HFFc6 (cell line): ENCODE measurements at regions not wholly inside any gene's neighbourhood (a gene's known extent, or its start where the extent isn't known, plus 50 kb on each side); places are given as distances from the start of the nearest gene placed in this dataset.
"Not testable (repeated sequence)": the region's sequence is repeated elsewhere in the genome, so short reads cannot be mapped to it uniquely, and the experiment has no call there.

Experiments
- DNase-seq: peaks from one replicate; pipeline ENCODE4 v3.0.0-alpha.2; 2018
- H3K27ac Mint-ChIP-seq: 2 replicates; pipeline ENCODE4 v1.8.0; 2020; ENCODE audit warnings: mild to moderate bottlenecking, mixed read lengths
- H3K27me3 Mint-ChIP-seq: 2 replicates; pipeline ENCODE4 v1.8.0; 2021; ENCODE audit warnings: mild to moderate bottlenecking, moderate library complexity, mixed read lengths; ENCODE audit not compliant: insufficient read depth
- H3K36me3 Mint-ChIP-seq: 2 replicates; pipeline ENCODE4 v1.8.0; 2021; ENCODE audit warnings: low read depth, mixed read lengths
- H3K4me1 Mint-ChIP-seq: 2 replicates; pipeline ENCODE4 v1.8.0; 2020; ENCODE audit warnings: low read depth, mixed read lengths
- H3K4me3 Mint-ChIP-seq: 2 replicates; pipeline ENCODE4 v1.8.0; 2020; ENCODE audit warnings: mild to moderate bottlenecking, moderate library complexity, mixed read lengths
- H3K9me3 Mint-ChIP-seq: 2 replicates; pipeline ENCODE4 v1.8.0; 2020; ENCODE audit warnings: mild to moderate bottlenecking, mixed read lengths
- TF ChIP-seq, protein P1 (sequence below): fragments of 200-600 bp; sonication (generic); IDR thresholded peaks from 2 replicates; pipeline ENCODE4 v1.5.0; 2021; ENCODE audit warnings: antibody characterized with exemption, mild to moderate bottlenecking

DNA sequence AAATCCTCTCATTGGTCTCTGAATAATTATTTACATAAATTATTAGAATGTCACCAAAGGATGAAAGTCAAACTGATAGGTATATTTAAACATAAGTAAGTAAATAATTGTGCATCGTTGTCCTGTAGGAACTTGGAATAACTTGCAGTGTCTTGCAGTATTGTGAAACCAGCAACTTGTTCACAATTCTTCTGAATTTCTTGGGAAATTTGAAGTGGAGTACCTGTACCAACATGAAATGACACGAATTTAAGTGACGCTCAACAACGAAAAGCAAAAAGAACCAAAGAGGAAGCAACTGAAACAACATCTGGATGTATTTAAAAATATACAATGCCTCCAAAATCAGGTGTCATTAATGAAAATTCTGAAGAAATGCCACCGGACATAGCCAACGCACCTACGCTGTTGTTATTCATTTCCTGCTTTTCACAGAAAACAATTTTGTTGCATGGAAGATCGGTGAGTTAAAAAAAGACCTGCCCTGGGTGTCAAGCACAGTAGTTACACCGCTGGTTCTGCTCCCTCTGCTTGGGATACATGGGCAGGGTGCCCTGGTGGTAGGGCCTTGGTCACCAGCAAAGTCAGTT, 112.5 kb downstream of the RPLP1 start:
- Mint-ChIP-seq H3K27me3 (peaks cover 28% of the 10 kb centered on the region), H3K4me3 (no peak overlapping the region), H3K27ac (no peak overlapping the region), H3K36me3 (no peaks in the 10 kb centered on the region), H3K9me3 (no peaks in the 10 kb centered on the region), H3K4me1 (peaks cover 12% of the 10 kb centered on the region)
- no peak for DNase-seq
- TF ChIP-seq, protein P1, sequence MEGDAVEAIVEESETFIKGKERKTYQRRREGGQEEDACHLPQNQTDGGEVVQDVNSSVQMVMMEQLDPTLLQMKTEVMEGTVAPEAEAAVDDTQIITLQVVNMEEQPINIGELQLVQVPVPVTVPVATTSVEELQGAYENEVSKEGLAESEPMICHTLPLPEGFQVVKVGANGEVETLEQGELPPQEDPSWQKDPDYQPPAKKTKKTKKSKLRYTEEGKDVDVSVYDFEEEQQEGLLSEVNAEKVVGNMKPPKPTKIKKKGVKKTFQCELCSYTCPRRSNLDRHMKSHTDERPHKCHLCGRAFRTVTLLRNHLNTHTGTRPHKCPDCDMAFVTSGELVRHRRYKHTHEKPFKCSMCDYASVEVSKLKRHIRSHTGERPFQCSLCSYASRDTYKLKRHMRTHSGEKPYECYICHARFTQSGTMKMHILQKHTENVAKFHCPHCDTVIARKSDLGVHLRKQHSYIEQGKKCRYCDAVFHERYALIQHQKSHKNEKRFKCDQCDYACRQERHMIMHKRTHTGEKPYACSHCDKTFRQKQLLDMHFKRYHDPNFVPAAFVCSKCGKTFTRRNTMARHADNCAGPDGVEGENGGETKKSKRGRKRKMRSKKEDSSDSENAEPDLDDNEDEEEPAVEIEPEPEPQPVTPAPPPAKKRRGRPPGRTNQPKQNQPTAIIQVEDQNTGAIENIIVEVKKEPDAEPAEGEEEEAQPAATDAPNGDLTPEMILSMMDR = no peak

- not testable (repeated sequence) for H3K36me3 Mint-ChIP-seq, H3K27ac Mint-ChIP-seq, H3K9me3 Mint-ChIP-seq, DNase-seq, H3K4me3 Mint-ChIP-seq
- Mint-ChIP-seq H3K4me1 (peaks cover 12% of the 10 kb centered on the region), H3K27me3 (peaks cover 24% of the 10 kb centered on the region)
Measured at GRCh38 chr15:69567238-69567760, 114.7 kb downstream of the RPLP1 start.

- no peaks in the 10 kb centered on the region for H3K36me3 Mint-ChIP-seq
- H3K9me3 Mint-ChIP-seq = no peaks in the 10 kb centered on the region
- H3K27me3 Mint-ChIP-seq = peaks cover 29% of the 10 kb centered on the region
- no peak overlapping the region for H3K27ac Mint-ChIP-seq
- H3K4me3 Mint-ChIP-seq = no peak overlapping the region
- H3K4me1 Mint-ChIP-seq = peaks cover 12% of the 10 kb centered on the region
- TF ChIP-seq, protein P1 = no peak
- DNase-seq = peak; percentile 49
Measured at GRCh38 chr15:69568173-69569009, 115.8 kb downstream of the RPLP1 start.

DNA sequence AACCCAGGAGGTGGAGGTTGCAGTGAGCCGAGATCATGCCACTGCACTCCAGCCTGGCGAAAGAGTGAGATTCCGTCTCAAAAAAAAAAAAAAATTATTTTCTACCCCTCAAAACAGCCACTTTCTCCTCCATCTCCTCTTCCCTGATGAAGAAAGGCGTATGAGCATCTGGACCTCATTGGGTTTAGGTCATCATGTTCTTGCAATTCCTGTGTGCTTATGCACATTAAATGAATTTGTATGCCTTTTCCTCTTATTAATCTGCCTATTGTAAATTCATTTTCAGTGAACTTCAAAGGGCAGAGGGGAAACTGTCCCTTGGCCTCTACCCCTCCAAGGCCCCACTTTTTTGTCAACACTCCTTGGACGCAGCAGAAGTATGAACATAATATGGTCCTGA, 117.8 kb downstream of the RPLP1 start:
- no peak overlapping the region for H3K4me3 Mint-ChIP-seq
- no peaks in the 10 kb centered on the region for H3K9me3 Mint-ChIP-seq
- TF ChIP-seq, protein P1 = no peak
- peaks cover 34% of the 10 kb centered on the region for H3K27me3 Mint-ChIP-seq
- DNase-seq = no peak
- no peak overlapping the region for H3K27ac Mint-ChIP-seq
- peaks cover 17% of the 10 kb centered on the region for H3K4me1 Mint-ChIP-seq
- no peaks in the 10 kb centered on the region for H3K36me3 Mint-ChIP-seq

DNA sequence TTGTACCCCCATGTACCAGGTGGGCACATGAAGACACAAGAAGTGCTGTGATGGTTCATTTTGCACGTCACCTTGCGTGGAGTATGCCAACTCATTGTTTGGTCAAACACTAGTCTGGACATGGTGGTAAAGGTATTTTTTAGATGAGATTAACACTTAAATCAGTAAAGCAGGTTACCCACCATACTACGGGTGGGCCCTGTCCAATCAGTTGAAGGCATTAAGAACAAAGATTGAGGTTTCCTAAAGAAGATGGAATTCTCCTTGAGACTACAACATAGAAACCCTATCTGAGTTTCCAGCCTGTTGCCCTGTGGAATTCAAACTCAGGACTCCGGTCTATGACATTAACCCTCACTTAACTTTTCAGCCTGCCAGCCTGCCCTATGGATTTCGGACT, 118.4 kb downstream of the RPLP1 start:
- Mint-ChIP-seq H3K4me1 (peaks cover 17% of the 10 kb centered on the region), H3K27ac (no peak overlapping the region), H3K9me3 (no peaks in the 10 kb centered on the region), H3K4me3 (no peak overlapping the region), H3K36me3 (no peaks in the 10 kb centered on the region), H3K27me3 (peaks cover 30% of the 10 kb centered on the region)
- no peak for DNase-seq
- TF ChIP-seq, protein P1 = no peak

DNA sequence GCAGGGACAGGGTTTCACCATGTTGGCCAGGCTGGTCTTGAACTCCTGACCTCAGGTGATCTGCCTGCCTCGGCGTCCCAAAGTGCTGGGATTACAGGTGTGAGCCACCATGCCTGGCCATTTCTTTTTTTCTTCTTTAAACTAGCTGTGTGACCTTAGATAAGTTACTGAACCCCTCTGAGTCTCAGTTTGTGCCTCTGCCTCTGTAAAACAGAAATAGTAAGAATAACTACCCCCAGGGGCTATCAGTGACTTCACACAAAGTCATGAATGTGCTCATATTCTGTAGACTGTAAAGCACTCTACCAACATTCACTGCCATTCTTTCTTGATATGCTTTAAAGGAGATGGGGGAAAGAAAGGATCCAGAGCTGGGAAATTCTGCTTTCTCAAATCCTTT, 120.7 kb downstream of the RPLP1 start:
- Mint-ChIP-seq H3K4me1 (peaks cover 13% of the 10 kb centered on the region), H3K27me3 (peaks cover 39% of the 10 kb centered on the region)
- not testable (repeated sequence) for H3K4me3 Mint-ChIP-seq, H3K9me3 Mint-ChIP-seq, H3K27ac Mint-ChIP-seq, H3K36me3 Mint-ChIP-seq, DNase-seq
